ENCODE measurements at regions not wholly inside any gene's neighbourhood (a gene's known extent, or its start where the extent isn't known, plus 50 kb on each side); places are given as distances from the start of the nearest gene placed in this dataset.

DNA sequence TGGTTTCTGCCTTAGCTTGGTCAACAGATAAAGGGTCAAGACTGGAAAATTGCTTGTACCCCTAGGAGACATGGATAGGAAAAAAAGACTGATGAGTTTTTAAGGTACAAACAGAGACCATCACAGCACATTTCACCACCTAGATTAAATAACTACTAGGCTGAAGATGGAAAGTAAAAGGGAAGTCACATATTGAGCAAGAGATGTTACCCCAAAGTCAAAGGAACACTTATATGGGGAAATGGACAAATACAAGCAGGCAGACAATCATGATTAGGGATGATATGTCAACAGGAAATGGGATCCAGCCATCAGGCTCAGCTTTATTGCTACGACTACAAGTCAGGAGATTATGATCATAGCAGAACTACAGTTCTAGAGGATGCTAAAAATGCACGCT, 1643.1 kb upstream of the CELF4 start:
- TF ChIP-seq, protein P1, sequence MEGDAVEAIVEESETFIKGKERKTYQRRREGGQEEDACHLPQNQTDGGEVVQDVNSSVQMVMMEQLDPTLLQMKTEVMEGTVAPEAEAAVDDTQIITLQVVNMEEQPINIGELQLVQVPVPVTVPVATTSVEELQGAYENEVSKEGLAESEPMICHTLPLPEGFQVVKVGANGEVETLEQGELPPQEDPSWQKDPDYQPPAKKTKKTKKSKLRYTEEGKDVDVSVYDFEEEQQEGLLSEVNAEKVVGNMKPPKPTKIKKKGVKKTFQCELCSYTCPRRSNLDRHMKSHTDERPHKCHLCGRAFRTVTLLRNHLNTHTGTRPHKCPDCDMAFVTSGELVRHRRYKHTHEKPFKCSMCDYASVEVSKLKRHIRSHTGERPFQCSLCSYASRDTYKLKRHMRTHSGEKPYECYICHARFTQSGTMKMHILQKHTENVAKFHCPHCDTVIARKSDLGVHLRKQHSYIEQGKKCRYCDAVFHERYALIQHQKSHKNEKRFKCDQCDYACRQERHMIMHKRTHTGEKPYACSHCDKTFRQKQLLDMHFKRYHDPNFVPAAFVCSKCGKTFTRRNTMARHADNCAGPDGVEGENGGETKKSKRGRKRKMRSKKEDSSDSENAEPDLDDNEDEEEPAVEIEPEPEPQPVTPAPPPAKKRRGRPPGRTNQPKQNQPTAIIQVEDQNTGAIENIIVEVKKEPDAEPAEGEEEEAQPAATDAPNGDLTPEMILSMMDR (IDR thresholded peaks at IDR 0.05): no peak
- no peak for TF ChIP-seq POLR2A (IDR thresholded peaks at IDR 0.05)

Data from testis (tissue), 2 donors.